ENCODE measurements at regions not wholly inside any gene's neighbourhood (a gene's known extent, or its start where the extent isn't known, plus 50 kb on each side); places are given as distances from the start of the nearest gene placed in this dataset.

DNA sequence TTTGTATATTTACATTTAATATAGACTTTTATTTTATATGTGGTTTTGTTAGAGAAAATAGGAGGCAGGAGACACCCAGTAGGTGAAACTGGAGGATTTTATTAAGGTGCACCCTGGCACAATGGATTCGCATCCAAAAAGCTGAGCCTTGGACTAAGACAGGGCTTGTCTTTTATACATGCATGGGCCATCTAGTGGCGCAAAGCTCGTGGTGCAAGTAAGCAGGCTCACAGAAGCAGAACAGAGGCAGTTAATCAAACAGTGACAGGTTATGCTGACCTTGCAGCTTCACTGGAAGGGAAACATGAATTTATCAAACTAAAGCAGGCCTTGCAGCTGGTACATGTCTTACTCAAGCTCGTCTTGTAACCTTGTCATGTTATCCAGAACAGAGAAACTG lies 58.8 kb upstream of the ZNF681 start:
- TF ChIP-seq, protein P1, sequence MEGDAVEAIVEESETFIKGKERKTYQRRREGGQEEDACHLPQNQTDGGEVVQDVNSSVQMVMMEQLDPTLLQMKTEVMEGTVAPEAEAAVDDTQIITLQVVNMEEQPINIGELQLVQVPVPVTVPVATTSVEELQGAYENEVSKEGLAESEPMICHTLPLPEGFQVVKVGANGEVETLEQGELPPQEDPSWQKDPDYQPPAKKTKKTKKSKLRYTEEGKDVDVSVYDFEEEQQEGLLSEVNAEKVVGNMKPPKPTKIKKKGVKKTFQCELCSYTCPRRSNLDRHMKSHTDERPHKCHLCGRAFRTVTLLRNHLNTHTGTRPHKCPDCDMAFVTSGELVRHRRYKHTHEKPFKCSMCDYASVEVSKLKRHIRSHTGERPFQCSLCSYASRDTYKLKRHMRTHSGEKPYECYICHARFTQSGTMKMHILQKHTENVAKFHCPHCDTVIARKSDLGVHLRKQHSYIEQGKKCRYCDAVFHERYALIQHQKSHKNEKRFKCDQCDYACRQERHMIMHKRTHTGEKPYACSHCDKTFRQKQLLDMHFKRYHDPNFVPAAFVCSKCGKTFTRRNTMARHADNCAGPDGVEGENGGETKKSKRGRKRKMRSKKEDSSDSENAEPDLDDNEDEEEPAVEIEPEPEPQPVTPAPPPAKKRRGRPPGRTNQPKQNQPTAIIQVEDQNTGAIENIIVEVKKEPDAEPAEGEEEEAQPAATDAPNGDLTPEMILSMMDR (IDR thresholded peaks at IDR 0.05; ENCODE audit: extremely low read depth in 1 of 2, insufficient read depth in 1 of 2, low read depth in 1 of 2, low read length in 2 of 2), result peak in 1 of 2 donors; percentile 7
- TF ChIP-seq MYC (IDR thresholded peaks at IDR 0.05; ENCODE audit: low read depth, low read length), result no peak

All from endothelial cell of umbilical vein (primary cell).